PFSK-1 (cell line): ENCODE measurements at regions not wholly inside any gene's neighbourhood (a gene's known extent, or its start where the extent isn't known, plus 50 kb on each side); places are given as distances from the start of the nearest gene placed in this dataset.

Source experiments
- FOXP2 ChIP-seq: optimal IDR thresholded peaks from 2 replicates; pipeline ENCODE3; 2011; ENCODE audit warnings: borderline replicate concordance, control low read depth, inconsistent platforms; ENCODE audit not compliant: insufficient read depth; ENCODE audit errors: extremely low read length, extremely low read depth
- POLR2AphosphoS5 ChIP-seq: IDR thresholded peaks from 2 replicates; pipeline ENCODE4 v1.6.1; 2012; ENCODE audit warnings: low read depth, mild to moderate bottlenecking, control low read depth, low read length, moderate library complexity
- SIN3A ChIP-seq: IDR thresholded peaks from 2 replicates; pipeline ENCODE4 v1.6.1; 2012; ENCODE audit warnings: mild to moderate bottlenecking, low read length, moderate library complexity, borderline replicate concordance; ENCODE audit not compliant: insufficient read depth
- TAF1 ChIP-seq: IDR thresholded peaks from 2 replicates; pipeline ENCODE4 v1.6.1; 2012; ENCODE audit warnings: low read length, control low read depth, borderline replicate concordance; ENCODE audit not compliant: insufficient read depth
- TF ChIP-seq, protein P1 (sequence below), 2 experiments: IDR thresholded peaks; 2 replicates each; pipeline versions ENCODE4 v1.6.1 to v1.8.0; 2011 to 2012; ENCODE audit warnings: low read depth in 2 of 2, low read length in 2 of 2, control low read depth in 1 of 2, inconsistent platforms in 1 of 2, mild to moderate bottlenecking in 1 of 2, moderate library complexity in 1 of 2; ENCODE audit not compliant: insufficient read depth in 1 of 2

DNA sequence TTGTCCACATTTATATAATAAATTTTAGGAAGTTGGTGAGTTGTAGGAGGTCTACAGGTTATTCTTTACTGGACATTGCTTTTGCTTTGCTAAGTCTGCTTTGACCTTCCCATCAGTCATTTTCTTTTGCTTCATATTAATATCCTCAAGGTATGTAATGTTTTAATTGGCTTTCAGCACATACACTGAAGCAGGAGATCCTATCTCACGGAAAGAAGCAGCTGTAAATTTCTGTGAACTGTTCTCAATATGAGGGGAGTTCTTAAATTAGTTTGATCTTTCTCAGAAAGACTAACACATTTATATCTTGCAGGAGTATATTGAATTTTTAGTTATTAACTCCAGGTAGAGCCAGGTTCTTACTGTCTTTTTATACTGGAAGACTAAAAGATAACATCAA is 856.5 kb downstream of the GATA3 start:
- no peak for TF ChIP-seq SIN3A
- TF ChIP-seq TAF1 = no peak
- no peak for TF ChIP-seq FOXP2
- TF ChIP-seq, protein P1, sequence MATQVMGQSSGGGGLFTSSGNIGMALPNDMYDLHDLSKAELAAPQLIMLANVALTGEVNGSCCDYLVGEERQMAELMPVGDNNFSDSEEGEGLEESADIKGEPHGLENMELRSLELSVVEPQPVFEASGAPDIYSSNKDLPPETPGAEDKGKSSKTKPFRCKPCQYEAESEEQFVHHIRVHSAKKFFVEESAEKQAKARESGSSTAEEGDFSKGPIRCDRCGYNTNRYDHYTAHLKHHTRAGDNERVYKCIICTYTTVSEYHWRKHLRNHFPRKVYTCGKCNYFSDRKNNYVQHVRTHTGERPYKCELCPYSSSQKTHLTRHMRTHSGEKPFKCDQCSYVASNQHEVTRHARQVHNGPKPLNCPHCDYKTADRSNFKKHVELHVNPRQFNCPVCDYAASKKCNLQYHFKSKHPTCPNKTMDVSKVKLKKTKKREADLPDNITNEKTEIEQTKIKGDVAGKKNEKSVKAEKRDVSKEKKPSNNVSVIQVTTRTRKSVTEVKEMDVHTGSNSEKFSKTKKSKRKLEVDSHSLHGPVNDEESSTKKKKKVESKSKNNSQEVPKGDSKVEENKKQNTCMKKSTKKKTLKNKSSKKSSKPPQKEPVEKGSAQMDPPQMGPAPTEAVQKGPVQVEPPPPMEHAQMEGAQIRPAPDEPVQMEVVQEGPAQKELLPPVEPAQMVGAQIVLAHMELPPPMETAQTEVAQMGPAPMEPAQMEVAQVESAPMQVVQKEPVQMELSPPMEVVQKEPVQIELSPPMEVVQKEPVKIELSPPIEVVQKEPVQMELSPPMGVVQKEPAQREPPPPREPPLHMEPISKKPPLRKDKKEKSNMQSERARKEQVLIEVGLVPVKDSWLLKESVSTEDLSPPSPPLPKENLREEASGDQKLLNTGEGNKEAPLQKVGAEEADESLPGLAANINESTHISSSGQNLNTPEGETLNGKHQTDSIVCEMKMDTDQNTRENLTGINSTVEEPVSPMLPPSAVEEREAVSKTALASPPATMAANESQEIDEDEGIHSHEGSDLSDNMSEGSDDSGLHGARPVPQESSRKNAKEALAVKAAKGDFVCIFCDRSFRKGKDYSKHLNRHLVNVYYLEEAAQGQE (IDR thresholded peaks at IDR 0.05; ENCODE audit: insufficient read depth in 1 of 2, low read depth in 2 of 2, low read length in 2 of 2) = no peak
- no peak for TF ChIP-seq POLR2AphosphoS5

DNA sequence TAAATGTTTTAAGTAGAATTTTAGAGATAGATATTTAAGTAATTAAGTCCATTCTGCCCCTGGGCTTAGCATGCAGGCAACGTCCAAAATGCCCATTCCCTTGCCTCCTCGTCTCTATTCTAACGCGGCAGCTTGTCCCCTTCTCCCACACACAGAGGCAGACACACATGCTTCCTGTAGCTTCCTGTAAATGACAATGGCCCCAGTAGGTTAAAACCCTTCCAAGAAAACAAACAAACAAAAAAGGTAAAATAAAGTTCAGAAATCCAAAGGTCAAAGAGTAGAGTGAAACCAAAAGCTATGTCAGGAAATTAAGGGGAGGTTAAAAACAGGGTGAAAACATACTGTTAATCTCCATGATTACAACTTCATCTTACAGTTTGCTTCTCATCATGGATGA is 857.6 kb downstream of the GATA3 start:
- TF ChIP-seq, protein P1 (IDR thresholded peaks at IDR 0.05; ENCODE audit: insufficient read depth in 1 of 2, low read depth in 2 of 2, low read length in 2 of 2) = no peak
- no peak for TF ChIP-seq SIN3A
- no peak for TF ChIP-seq TAF1
- TF ChIP-seq POLR2AphosphoS5 = no peak
- no peak for TF ChIP-seq FOXP2

DNA sequence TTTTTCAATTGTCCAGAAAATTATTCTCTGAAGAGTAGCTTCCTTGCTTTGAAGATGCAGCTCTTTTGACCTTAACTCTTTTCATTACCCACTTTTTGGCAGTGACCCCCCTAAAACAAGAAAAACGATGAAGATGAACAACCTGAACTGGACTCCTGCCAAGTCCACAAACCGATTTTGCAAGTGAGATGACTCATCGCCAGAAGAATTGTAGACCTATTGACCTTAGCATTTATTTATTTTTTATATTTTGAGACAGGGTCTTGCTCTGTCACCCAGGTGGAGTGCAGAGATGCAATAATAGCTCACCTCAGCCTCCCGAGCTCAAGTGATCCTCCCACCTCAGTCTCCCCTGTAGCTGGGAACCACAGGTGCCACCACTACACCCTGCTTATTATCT is 859.2 kb downstream of the GATA3 start:
- TF ChIP-seq FOXP2 (no peak), TAF1 (no peak), SIN3A (no peak), POLR2AphosphoS5 (no peak)
- TF ChIP-seq, protein P1 (IDR thresholded peaks at IDR 0.05; ENCODE audit: insufficient read depth in 1 of 2, low read depth in 2 of 2, low read length in 2 of 2) = no peak

DNA sequence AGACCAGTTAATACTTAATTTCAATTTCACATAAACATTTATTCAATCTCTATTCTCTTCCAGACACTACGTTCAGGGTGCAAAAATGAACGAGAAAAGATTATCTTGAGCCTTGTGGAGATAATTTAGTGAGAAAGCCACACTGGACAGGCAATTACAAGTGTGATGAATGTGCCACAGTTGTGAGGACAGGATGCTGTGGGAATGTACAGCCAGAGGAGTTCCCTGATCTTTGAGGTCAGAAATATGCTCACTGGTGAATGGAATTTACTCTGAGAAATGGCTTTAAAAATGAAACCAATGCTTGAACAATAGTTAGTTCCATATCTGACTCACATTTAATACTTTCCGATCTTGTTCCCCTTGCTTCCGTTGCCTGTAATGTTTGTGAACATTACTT is 864.8 kb downstream of the GATA3 start:
- TF ChIP-seq POLR2AphosphoS5 = no peak

DNA sequence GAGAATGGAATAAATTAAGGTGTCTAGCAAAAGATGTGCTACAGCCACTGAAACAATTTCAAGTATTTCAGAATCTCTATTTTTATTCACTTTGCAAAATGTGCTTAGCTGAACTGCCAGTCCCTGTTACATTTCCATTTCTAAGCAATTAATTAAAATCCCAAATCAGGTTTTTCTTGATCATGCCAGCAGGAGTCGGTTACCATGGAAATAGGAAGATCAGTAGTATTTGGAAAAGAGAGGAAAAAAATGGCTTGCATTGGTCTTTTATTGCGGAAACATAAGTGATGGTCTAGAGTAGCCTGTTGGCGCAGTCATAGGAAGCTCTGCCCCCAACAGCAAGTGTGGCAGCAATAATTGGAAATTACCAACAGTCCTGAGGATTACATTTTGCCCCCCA is 867.1 kb downstream of the GATA3 start:
- TF ChIP-seq TAF1 = no peak
- TF ChIP-seq, protein P1 (IDR thresholded peaks at IDR 0.05; ENCODE audit: insufficient read depth in 1 of 2, low read depth in 2 of 2, low read length in 2 of 2) = no peak
- no peak for TF ChIP-seq POLR2AphosphoS5
- TF ChIP-seq FOXP2 = no peak
- no peak for TF ChIP-seq SIN3A
